GM12878 (cell line): ENCODE measurements at regions not wholly inside any gene's neighbourhood (a gene's known extent, or its start where the extent isn't known, plus 50 kb on each side); places are given as distances from the start of the nearest gene placed in this dataset.

Source experiments
- ATAC-seq: fragments of 200-7000 bp; cut with Tn5 transposase; 3 replicates; pipeline ENCODE4 v1.9.1; 2020; ENCODE audit warnings: mild to moderate bottlenecking, moderate library complexity
- BruUV-seq: library from RNA; stranded (reverse); fragments of 400-500 nt; replicated peaks from 2 replicates; lab custom pipeline; 2021; lab: Mats Ljungman, UMichigan
- CTCF ChIA-PET: fragments of 300-600 bp; sonication (Branson Sonifier 250); formaldehyde crosslinking; extraction: SDS; loops from one replicate; lab custom pipeline; 2021; ENCODE audit warnings: inconsistent platforms; lab: Yijun Ruan, JAX
- POLR2A ChIA-PET: fragments of 350-600 bp; formaldehyde crosslinking; extraction: SDS; loops from one replicate; lab custom pipeline; 2021; ENCODE audit warnings: inconsistent platforms; lab: Charles Lee
- RAD21 ChIA-PET: fragments of 300-600 bp; sonication (Branson Sonifier 250); formaldehyde crosslinking; loops from one replicate; lab custom pipeline; 2023; ENCODE audit warnings: antibody characterized with exemption; ENCODE audit not compliant: unreplicated experiment; lab: Charles Lee
- SMC1A ChIA-PET: fragments of 300-600 bp; sonication (Branson Sonifier 250); formaldehyde crosslinking; loops from one replicate; lab custom pipeline; 2023; ENCODE audit not compliant: unreplicated experiment, uncharacterized antibody; lab: Charles Lee
- DNase-seq: peaks from one replicate; pipeline ENCODE4 v3.0.0-alpha.2; 2011; ENCODE audit warnings: low read depth, low spot score
- FAIRE-seq: peaks from 3 replicates; lab custom pipeline; 2011; peaks lifted over from hg19 to GRCh38; lab: Jason Lieb, UNC
- H2AFZ ChIP-seq: 2 replicates; pipeline ENCODE4 v1.6.0; 2011; ENCODE audit warnings: low read depth, low read length, control low read depth; ENCODE audit not compliant: control insufficient read depth
- H3K27ac ChIP-seq: 2 replicates; pipeline ENCODE4 v1.5.1; 2011; ENCODE audit warnings: control low read depth; ENCODE audit not compliant: control insufficient read depth, insufficient read depth
- H3K27me3 ChIP-seq, 2 experiments: replicated peaks in 1 of 2; 2 replicates each; pipeline versions ENCODE4 v1.6.0 to v1.6.1; 2011; ENCODE audit warnings: low read length in 1 of 2; ENCODE audit not compliant: control insufficient read depth in 2 of 2, insufficient read depth in 2 of 2
- H3K36me3 ChIP-seq, 2 experiments: 2 replicates each; pipeline ENCODE4 v1.5.1; 2011; ENCODE audit warnings: low read length in 1 of 2; ENCODE audit not compliant: control insufficient read depth in 2 of 2, insufficient read depth in 2 of 2
- H3K4me1 ChIP-seq: 2 replicates; pipeline ENCODE4 v1.6.1; 2011; ENCODE audit warnings: mild to moderate bottlenecking, low read length, moderate library complexity, mixed read lengths; ENCODE audit not compliant: control insufficient read depth, insufficient read depth
- H3K4me2 ChIP-seq: 2 replicates; pipeline ENCODE4 v1.6.0; 2011; ENCODE audit warnings: control low read depth; ENCODE audit not compliant: control insufficient read depth, insufficient read depth
- H3K4me3 ChIP-seq: fragments of 200-600 bp; sonication (generic); 2 replicates; pipeline ENCODE4 v1.5.1; 2016
- H3K79me2 ChIP-seq: 2 replicates; pipeline ENCODE4 v1.6.0; 2011; ENCODE audit warnings: low read length; ENCODE audit not compliant: control insufficient read depth, insufficient read depth
- H3K9ac ChIP-seq: 2 replicates; pipeline ENCODE4 v1.8.0; 2011; ENCODE audit warnings: low read length, control low read depth, mixed read lengths; ENCODE audit not compliant: control insufficient read depth, insufficient read depth
- H3K9me3 ChIP-seq: replicated peaks from 3 replicates; pipeline ENCODE4 v1.5.1; 2011; ENCODE audit warnings: mild to moderate bottlenecking, low read length; ENCODE audit not compliant: control insufficient read depth, insufficient read depth
- H4K20me1 ChIP-seq: 2 replicates; pipeline ENCODE4 v1.6.0; 2011; ENCODE audit not compliant: control insufficient read depth, insufficient read depth
- ASH2L ChIP-seq: fragments of 300-600, 200-600 bp; sonication (generic); IDR thresholded peaks from 2 replicates; pipeline ENCODE4 v1.6.1; 2017; ENCODE audit warnings: low read depth, mild to moderate bottlenecking, borderline replicate concordance
- BCL11A ChIP-seq: IDR thresholded peaks from 2 replicates; pipeline ENCODE4 v1.6.1; 2011; ENCODE audit warnings: low read depth, low read length
- BMI1 ChIP-seq: fragments of 450-650 bp; IDR thresholded peaks from 2 replicates; pipeline ENCODE4 v1.6.1; 2016; ENCODE audit warnings: mild to moderate bottlenecking, moderate library complexity, borderline replicate concordance
- GATAD2B ChIP-seq: fragments of 450-650 bp; conservative IDR thresholded peaks from 2 replicates; pipeline ENCODE4 v1.6.1; 2017; ENCODE audit warnings: low read depth, mild to moderate bottlenecking, moderate library complexity
- HDAC2 ChIP-seq: fragments of 200-600 bp; sonication (generic); IDR thresholded peaks from 2 replicates; pipeline ENCODE4 v1.6.1; 2017
- MXI1 ChIP-seq: fragments of 150-350 bp; IDR thresholded peaks from 2 replicates; pipeline ENCODE4 v1.6.1; 2011; ENCODE audit warnings: low read depth, mild to moderate bottlenecking, inconsistent platforms, low read length, improper control_type of control experiment
- MYB ChIP-seq: fragments of 150-350 bp; IDR thresholded peaks from 2 replicates; pipeline ENCODE4 v1.6.1; 2014; ENCODE audit warnings: mild to moderate bottlenecking, low read depth, low read length, borderline replicate concordance
- PML ChIP-seq: IDR thresholded peaks from 2 replicates; pipeline ENCODE4 v1.6.1; 2012; ENCODE audit warnings: low read length, inconsistent platforms
- SIX5 ChIP-seq: IDR thresholded peaks from 2 replicates; pipeline ENCODE4 v1.6.1; 2011; ENCODE audit warnings: mild to moderate bottlenecking, low read depth, low read length, moderate library complexity; ENCODE audit not compliant: severe bottlenecking
- SMC3 ChIP-seq: IDR thresholded peaks from 2 replicates; pipeline ENCODE4 v1.6.1; 2011; ENCODE audit warnings: low read length, improper control_type of control experiment, borderline replicate concordance
- SRF ChIP-seq, 2 experiments: IDR thresholded peaks; 2 replicates each; pipeline ENCODE4 v1.6.1; 2011; ENCODE audit warnings: low read depth in 2 of 2, low read length in 2 of 2, mild to moderate bottlenecking in 1 of 2, moderate library complexity in 1 of 2
- STAT1 ChIP-seq: fragments of 450-650 bp; conservative IDR thresholded peaks from 2 replicates; pipeline ENCODE4 v1.6.1; 2014; ENCODE audit warnings: antibody characterized with exemption, mild to moderate bottlenecking
- TAF1 ChIP-seq: IDR thresholded peaks from 2 replicates; pipeline ENCODE4 v1.6.1; 2011; ENCODE audit warnings: mild to moderate bottlenecking, low read depth, low read length, borderline replicate concordance
- TCF3 ChIP-seq: IDR thresholded peaks from 2 replicates; pipeline ENCODE4 v1.6.1; 2012; ENCODE audit warnings: low read depth, mild to moderate bottlenecking, low read length, borderline replicate concordance; ENCODE audit not compliant: insufficient read depth
- USF2 ChIP-seq: IDR thresholded peaks from 2 replicates; pipeline ENCODE4 v1.6.1; 2011; ENCODE audit warnings: low read depth, low read length, improper control_type of control experiment, borderline replicate concordance
- ZSCAN29 ChIP-seq: fragments of 450-650 bp; IDR thresholded peaks from 2 replicates; pipeline ENCODE4 v1.6.1; 2017; ENCODE audit warnings: mild to moderate bottlenecking, moderate library complexity
- ZZZ3 ChIP-seq: IDR thresholded peaks from 2 replicates; pipeline ENCODE4 v1.6.1; 2011; ENCODE audit warnings: low read depth; ENCODE audit not compliant: control insufficient read depth, insufficient read length
- WGBS: methylation state at CpG from one replicate; pipeline ENCODE4 v1.1.6; 2016; ENCODE audit warnings: low lambda C conversion rate; ENCODE audit not compliant: insufficient replicate concordance, insufficient coverage; ENCODE audit errors: missing lambda C conversion rate; 5-methylcytosine and 5-hydroxymethylcytosine counted together
- in situ Hi-C: fragments of 300-500 bp; cut with MboI; formaldehyde crosslinking; loops from 9 replicates; pipeline ENCODE4 v1.14.3; 2018; ENCODE audit warnings: mixed read lengths
- intact Hi-C: fragments of 100-400 bp; cut with micrococcal nuclease; formaldehyde crosslinking; loops from one replicate; pipeline ENCODE4 v1.14.2; 2022; ENCODE audit not compliant: unreplicated experiment
- TF ChIP-seq, protein P1 (sequence below): fragments of 450-650 bp; IDR thresholded peaks from 2 replicates; pipeline ENCODE4 v1.6.1; 2017; ENCODE audit warnings: borderline replicate concordance

DNA sequence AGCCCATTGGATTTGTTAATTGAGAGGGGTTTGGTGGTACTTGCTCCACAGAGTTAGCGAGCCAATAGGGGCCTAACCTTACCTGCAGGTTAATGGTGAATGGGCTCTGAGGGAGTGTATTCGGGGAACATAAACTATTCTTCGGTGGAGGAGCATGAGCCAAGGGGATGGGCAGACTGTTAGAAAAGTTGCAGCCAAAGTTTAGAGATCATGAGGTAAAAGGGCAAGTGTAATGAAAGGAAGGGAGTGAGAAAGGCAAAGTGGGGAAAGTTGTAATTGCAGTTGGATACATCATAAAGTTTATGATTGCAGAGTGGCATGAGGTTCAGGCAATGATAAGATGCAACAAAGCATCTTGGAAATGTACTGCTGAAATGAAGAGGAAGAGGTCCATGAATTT is 142.1 kb upstream of the TBX18 start:
- SMC1A ChIA-PET: no interaction called here
- H3K79me2 ChIP-seq: no peaks in the 10 kb centered on the region
- no peaks in the 10 kb centered on the region; a peak in 1 of 4 replicates for H3K27me3 ChIP-seq
- no peak for FAIRE-seq
- CTCF ChIA-PET: no interaction called here
- RAD21 ChIA-PET: no interaction called here
- H2AFZ ChIP-seq: no peak overlapping the region
- in situ Hi-C loops (no loop called here), intact Hi-C loops (no loop called here)
- no peaks in the 10 kb centered on the region for H3K4me1 ChIP-seq
- no peak overlapping the region for H3K4me2 ChIP-seq
- TF ChIP-seq MYB: no peak
- TF ChIP-seq, all 136 proteins: peak for 0
- H4K20me1 ChIP-seq: no peaks in the 10 kb centered on the region
- H3K9me3 ChIP-seq: no peaks in the 10 kb centered on the region
- DNase-seq (no peak), ATAC-seq (no peak)
- POLR2A ChIA-PET: no interaction called here
- no peak overlapping the region for H3K4me3 ChIP-seq
- H3K9ac ChIP-seq: no peak overlapping the region
- BruUV-seq: no TSS peak
- H3K27ac ChIP-seq: no peak overlapping the region
- 22% methylated on average over 3 of the region's 3 CpGs for WGBS
- H3K36me3 ChIP-seq: no peaks in the 10 kb centered on the region

DNA sequence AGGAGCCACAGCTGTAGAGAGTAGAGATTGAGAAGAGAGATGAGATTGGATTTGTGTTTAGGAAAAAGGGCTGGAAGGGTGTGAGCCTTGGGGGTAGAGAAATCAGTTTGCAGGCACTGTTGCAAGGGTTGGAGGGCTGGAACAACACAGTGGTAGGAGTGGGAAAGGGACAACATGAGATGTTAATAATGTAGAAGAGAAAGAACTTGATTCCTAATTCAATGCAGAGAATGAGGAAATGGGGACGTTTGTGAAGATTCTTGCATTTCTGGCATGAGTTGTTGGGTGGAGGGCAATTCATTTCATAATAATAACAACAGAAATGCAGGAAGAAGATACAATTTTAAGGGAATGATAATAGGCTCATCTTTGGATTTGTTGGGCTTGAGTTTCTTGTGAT is 141.4 kb upstream of the TBX18 start:
- ChIA-PET CTCF (no interaction called here), SMC1A (no interaction called here), RAD21 (no interaction called here), POLR2A (no interaction called here)
- TF ChIP-seq BMI1 (no peak), SRF (IDR thresholded peaks at IDR 0.05; ENCODE audit: low read depth in 2 of 2, low read length in 2 of 2) (no peak), MXI1 (no peak), BCL11A (no peak), ZSCAN29 (no peak), USF2 (no peak), SMC3 (no peak), TAF1 (no peak), HDAC2 (no peak), ASH2L (no peak), STAT1 (no peak), PML (no peak), GATAD2B (no peak), TCF3 (no peak), ZZZ3 (no peak), SIX5 (no peak)
- TF ChIP-seq, protein P1, sequence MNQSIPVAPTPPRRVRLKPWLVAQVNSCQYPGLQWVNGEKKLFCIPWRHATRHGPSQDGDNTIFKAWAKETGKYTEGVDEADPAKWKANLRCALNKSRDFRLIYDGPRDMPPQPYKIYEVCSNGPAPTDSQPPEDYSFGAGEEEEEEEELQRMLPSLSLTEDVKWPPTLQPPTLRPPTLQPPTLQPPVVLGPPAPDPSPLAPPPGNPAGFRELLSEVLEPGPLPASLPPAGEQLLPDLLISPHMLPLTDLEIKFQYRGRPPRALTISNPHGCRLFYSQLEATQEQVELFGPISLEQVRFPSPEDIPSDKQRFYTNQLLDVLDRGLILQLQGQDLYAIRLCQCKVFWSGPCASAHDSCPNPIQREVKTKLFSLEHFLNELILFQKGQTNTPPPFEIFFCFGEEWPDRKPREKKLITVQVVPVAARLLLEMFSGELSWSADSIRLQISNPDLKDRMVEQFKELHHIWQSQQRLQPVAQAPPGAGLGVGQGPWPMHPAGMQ: no peak
- WGBS: 0% methylated on average over 1 of the region's 1 CpG
- no peaks in the 10 kb centered on the region for H3K79me2 ChIP-seq
- no peak overlapping the region for H3K9ac ChIP-seq
- ATAC-seq (no peak), DNase-seq (no peak), FAIRE-seq (no peak)
- H3K36me3 ChIP-seq: no peaks in the 10 kb centered on the region
- no peak overlapping the region for H3K4me2 ChIP-seq
- H2AFZ ChIP-seq: no peak overlapping the region
- no peaks in the 10 kb centered on the region for H3K4me1 ChIP-seq
- no peaks in the 10 kb centered on the region; a peak in 1 of 4 replicates for H3K27me3 ChIP-seq
- no peaks in the 10 kb centered on the region for H4K20me1 ChIP-seq
- no peak overlapping the region for H3K27ac ChIP-seq
- in situ Hi-C loops: no loop called here
- H3K9me3 ChIP-seq: no peaks in the 10 kb centered on the region
- BruUV-seq: no TSS peak
- intact Hi-C loops: no loop called here
- H3K4me3 ChIP-seq: no peak overlapping the region
